ENCODE measurements at regions not wholly inside any gene's neighbourhood (a gene's known extent, or its start where the extent isn't known, plus 50 kb on each side); places are given as distances from the start of the nearest gene placed in this dataset.

DNA sequence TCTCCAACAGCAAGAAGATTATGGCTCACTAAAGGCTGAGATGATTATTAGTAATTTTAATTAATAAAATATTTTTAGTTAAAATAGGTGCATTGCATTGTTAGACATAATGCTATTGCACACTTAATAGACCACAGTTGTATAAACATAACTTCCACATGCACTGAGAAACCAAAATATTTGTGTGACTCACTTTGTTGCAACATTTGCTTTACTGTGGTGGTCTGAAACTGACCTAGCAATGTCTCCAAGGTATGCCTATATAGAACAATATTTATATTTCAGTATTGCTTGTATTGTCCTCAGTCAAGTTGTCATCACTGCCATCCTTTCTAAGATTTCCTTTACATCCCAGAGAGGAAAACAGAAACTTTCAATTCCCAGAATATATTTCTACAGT is 1215.2 kb downstream of the SI start:
- Mint-ChIP-seq H3K9me3 (peaks cover 0 to 17% (median 0%) of the 10 kb centered on the region in 11 donors), H3K4me1 (no peaks in the 10 kb centered on the region), H3K4me3 (no peak overlapping the region), H3K27ac (no peak overlapping the region), H3K36me3 (no peaks in the 10 kb centered on the region), H3K27me3 (no peaks in the 10 kb centered on the region)
- no peaks in the 10 kb centered on the region for H3K27me3 ChIP-seq (ENCODE audit: control insufficient read depth in 2 of 2, insufficient read depth in 2 of 2, low read length in 2 of 2)
- intact Hi-C loops (cut with micrococcal nuclease): no loop called here
- H3K36me3 ChIP-seq (ENCODE audit: control insufficient read depth in 2 of 3, insufficient read depth in 3 of 3, low read length in 3 of 3): no peaks in the 10 kb centered on the region
- no peaks in the 10 kb centered on the region for H3K4me1 ChIP-seq (ENCODE audit: control insufficient read depth in 2 of 2, insufficient read depth in 2 of 2, low read length in 2 of 2)
- ChIA-PET POLR2A (no interaction called here), CTCF (no interaction called here)
- H3K4me3 ChIP-seq (ENCODE audit: low read length): no peak overlapping the region
- H3K9me3 ChIP-seq (ENCODE audit: control insufficient read depth in 2 of 3, low read length in 3 of 3): no peaks in the 10 kb centered on the region
- H3K27ac ChIP-seq (ENCODE audit: low read depth, low read length): no peak overlapping the region
- ATAC-seq (no peak), DNase-seq (no peak)

GRCh38 chr3:163852233-163852632 is 1226.1 kb downstream of the SI start:
- Mint-ChIP-seq H3K36me3 (no peaks in the 10 kb centered on the region), H3K27ac (no peak overlapping the region), H3K4me1 (no peaks in the 10 kb centered on the region), H3K9me3 (peaks cover 0 to 11% (median 3%) of the 10 kb centered on the region in 11 donors), H3K4me3 (no peak overlapping the region), H3K27me3 (no peaks in the 10 kb centered on the region)
- Histone ChIP-seq H3K4me1 (ENCODE audit: control insufficient read depth in 2 of 2, insufficient read depth in 2 of 2, low read length in 2 of 2) (no peaks in the 10 kb centered on the region), H3K36me3 (ENCODE audit: control insufficient read depth in 2 of 3, insufficient read depth in 3 of 3, low read length in 3 of 3) (no peaks in the 10 kb centered on the region), H3K27me3 (ENCODE audit: control insufficient read depth in 2 of 2, insufficient read depth in 2 of 2, low read length in 2 of 2) (peaks cover 0 to 2% of the 10 kb centered on the region in 2 donors), H3K4me3 (ENCODE audit: low read length) (no peak overlapping the region), H3K9me3 (ENCODE audit: control insufficient read depth in 2 of 3, low read length in 3 of 3) (no peaks in the 10 kb centered on the region), H3K27ac (ENCODE audit: low read depth, low read length) (no peak overlapping the region)
- ChIA-PET CTCF (no interaction called here), POLR2A (no interaction called here)
- DNase-seq (no peak), ATAC-seq (no peak)
- intact Hi-C loops (cut with micrococcal nuclease): no loop called here

DNA sequence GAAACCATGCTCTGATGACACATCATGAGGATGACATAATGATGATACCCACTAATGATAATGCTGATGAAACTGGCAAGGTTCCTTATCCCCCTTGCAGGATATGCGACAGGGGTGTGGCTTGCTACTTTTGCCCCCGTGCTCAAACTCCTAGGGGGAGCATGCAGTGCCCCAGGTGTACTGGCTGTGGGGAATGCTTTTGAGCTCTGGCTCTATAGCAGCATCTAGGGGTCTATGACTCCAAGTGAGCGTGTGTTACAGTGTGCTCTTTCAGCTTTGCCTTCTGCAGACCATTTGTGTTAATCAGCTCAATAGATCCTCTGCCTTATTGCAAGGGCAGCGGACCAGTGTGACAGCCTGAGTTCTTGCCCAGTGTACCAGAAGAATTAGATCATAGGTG is 1239.5 kb downstream of the SI start:
- peaks cover 0 to 16% (median 5%) of the 10 kb centered on the region in 11 donors for H3K9me3 Mint-ChIP-seq
- DNase-seq: no peak
- intact Hi-C loops (cut with micrococcal nuclease): no loop called here
- Histone ChIP-seq H3K4me3 (ENCODE audit: low read length) (no peak overlapping the region), H3K27ac (ENCODE audit: low read depth, low read length) (no peak overlapping the region), H3K9me3 (ENCODE audit: control insufficient read depth in 2 of 3, low read length in 3 of 3) (peaks cover 0 to 4% (median 0%) of the 10 kb centered on the region in 3 experiments), H3K4me1 (ENCODE audit: control insufficient read depth in 2 of 2, insufficient read depth in 2 of 2, low read length in 2 of 2) (no peaks in the 10 kb centered on the region), H3K36me3 (ENCODE audit: control insufficient read depth in 2 of 3, insufficient read depth in 3 of 3, low read length in 3 of 3) (no peaks in the 10 kb centered on the region), H3K27me3 (ENCODE audit: control insufficient read depth in 2 of 2, insufficient read depth in 2 of 2, low read length in 2 of 2) (no peaks in the 10 kb centered on the region)
- ChIA-PET POLR2A (no interaction called here), CTCF (no interaction called here)
- H3K27ac Mint-ChIP-seq: no peak overlapping the region
- H3K27me3 Mint-ChIP-seq: no peaks in the 10 kb centered on the region
- H3K36me3 Mint-ChIP-seq: no peaks in the 10 kb centered on the region
- ATAC-seq: no peak
- no peaks in the 10 kb centered on the region for H3K4me1 Mint-ChIP-seq
- H3K4me3 Mint-ChIP-seq: no peak overlapping the region

- Histone ChIP-seq H3K9me3 (ENCODE audit: control insufficient read depth in 2 of 3, low read length in 3 of 3) (no peaks in the 10 kb centered on the region), H3K36me3 (ENCODE audit: control insufficient read depth in 2 of 3, insufficient read depth in 3 of 3, low read length in 3 of 3) (no peaks in the 10 kb centered on the region), H3K4me1 (ENCODE audit: control insufficient read depth in 2 of 2, insufficient read depth in 2 of 2, low read length in 2 of 2) (no peaks in the 10 kb centered on the region), H3K27me3 (ENCODE audit: control insufficient read depth in 2 of 2, insufficient read depth in 2 of 2, low read length in 2 of 2) (no peaks in the 10 kb centered on the region), H3K4me3 (ENCODE audit: low read length) (no peak overlapping the region), H3K27ac (ENCODE audit: low read depth, low read length) (no peak overlapping the region)
- CTCF ChIA-PET: no interaction called here
- Mint-ChIP-seq H3K27me3 (no peaks in the 10 kb centered on the region), H3K9me3 (peaks cover 0 to 14% (median 5%) of the 10 kb centered on the region in 11 donors), H3K27ac (no peak overlapping the region), H3K36me3 (no peaks in the 10 kb centered on the region), H3K4me1 (no peaks in the 10 kb centered on the region), H3K4me3 (no peak overlapping the region)
- POLR2A ChIA-PET: no interaction called here
- ATAC-seq (no peak), DNase-seq (no peak)
- intact Hi-C loops (cut with micrococcal nuclease): no loop called here
Measured at GRCh38 chr3:163832547-163832946, 1245.7 kb downstream of the SI start.

- Histone ChIP-seq H3K36me3 (ENCODE audit: control insufficient read depth in 2 of 3, insufficient read depth in 3 of 3, low read length in 3 of 3) (no peaks in the 10 kb centered on the region), H3K4me3 (ENCODE audit: low read length) (no peak overlapping the region), H3K27ac (ENCODE audit: low read depth, low read length) (no peak overlapping the region), H3K27me3 (ENCODE audit: control insufficient read depth in 2 of 2, insufficient read depth in 2 of 2, low read length in 2 of 2) (no peaks in the 10 kb centered on the region), H3K9me3 (ENCODE audit: control insufficient read depth in 2 of 3, low read length in 3 of 3) (no peaks in the 10 kb centered on the region), H3K4me1 (ENCODE audit: control insufficient read depth in 2 of 2, insufficient read depth in 2 of 2, low read length in 2 of 2) (no peaks in the 10 kb centered on the region)
- ATAC-seq (no peak), DNase-seq (no peak)
- intact Hi-C loops (cut with micrococcal nuclease): no loop called here
- no peak overlapping the region for H3K4me3 Mint-ChIP-seq
- POLR2A ChIA-PET: no interaction called here
- CTCF ChIA-PET: no interaction called here
- no peaks in the 10 kb centered on the region for H3K36me3 Mint-ChIP-seq
- H3K4me1 Mint-ChIP-seq: no peaks in the 10 kb centered on the region
- H3K9me3 Mint-ChIP-seq: peaks cover 0 to 15% (median 3%) of the 10 kb centered on the region in 11 donors
- H3K27me3 Mint-ChIP-seq: no peaks in the 10 kb centered on the region
- H3K27ac Mint-ChIP-seq: no peak overlapping the region
Measured at GRCh38 chr3:163821841-163822240, 1256.5 kb downstream of the SI start.

DNA sequence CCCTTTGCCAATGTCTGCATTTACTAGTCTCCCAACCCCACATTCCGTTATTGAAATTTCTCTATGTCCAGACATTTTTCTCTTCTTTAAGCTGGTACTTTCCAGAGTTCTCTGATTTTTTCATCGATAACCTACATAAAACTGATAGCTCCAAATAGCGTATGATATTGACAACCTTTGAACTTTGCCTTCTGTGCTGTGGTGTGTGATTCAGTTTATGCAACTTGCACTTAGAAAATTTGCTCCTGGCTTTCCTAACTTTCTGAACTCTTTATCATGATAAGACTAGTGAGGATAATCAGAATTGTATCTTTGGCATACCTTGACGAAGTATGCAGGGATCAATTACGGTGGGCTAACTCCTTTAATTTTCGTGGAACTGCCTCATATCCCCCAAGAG is 1261.3 kb downstream of the SI start:
- Mint-ChIP-seq H3K4me3 (no peak overlapping the region), H3K27ac (no peak overlapping the region), H3K27me3 (no peaks in the 10 kb centered on the region), H3K4me1 (no peaks in the 10 kb centered on the region), H3K9me3 (peaks cover 0 to 15% (median 6%) of the 10 kb centered on the region in 11 donors), H3K36me3 (no peaks in the 10 kb centered on the region)
- CTCF ChIA-PET: no interaction called here
- H3K9me3 ChIP-seq (ENCODE audit: control insufficient read depth in 2 of 3, low read length in 3 of 3): no peaks in the 10 kb centered on the region
- H3K4me1 ChIP-seq (ENCODE audit: control insufficient read depth in 2 of 2, insufficient read depth in 2 of 2, low read length in 2 of 2): no peaks in the 10 kb centered on the region
- ATAC-seq: no peak
- no peaks in the 10 kb centered on the region for H3K27me3 ChIP-seq (ENCODE audit: control insufficient read depth in 2 of 2, insufficient read depth in 2 of 2, low read length in 2 of 2)
- no peak for DNase-seq
- no peak overlapping the region for H3K4me3 ChIP-seq (ENCODE audit: low read length)
- POLR2A ChIA-PET: no interaction called here
- intact Hi-C loops (cut with micrococcal nuclease): no loop called here
- H3K27ac ChIP-seq (ENCODE audit: low read depth, low read length): no peak overlapping the region
- H3K36me3 ChIP-seq (ENCODE audit: control insufficient read depth in 2 of 3, insufficient read depth in 3 of 3, low read length in 3 of 3): no peaks in the 10 kb centered on the region

DNA sequence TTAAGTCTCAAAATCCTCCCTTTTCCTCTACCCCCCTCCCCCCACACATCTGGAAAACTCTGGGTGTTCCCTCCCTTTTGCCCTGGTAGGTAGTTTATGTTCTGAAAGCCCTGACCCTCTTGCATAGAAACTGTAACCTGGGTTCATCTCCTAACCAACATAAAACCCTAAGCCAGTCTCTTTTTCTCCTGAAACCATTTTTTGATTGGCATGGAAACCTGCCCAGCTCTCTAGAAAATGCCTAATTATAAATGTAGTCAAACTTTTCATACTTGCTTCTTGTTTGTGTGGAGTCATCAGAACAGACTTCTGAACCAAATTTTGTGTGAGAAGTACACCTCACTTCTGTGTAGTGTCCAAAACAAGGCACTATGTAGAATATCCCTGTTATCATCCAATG is 1264.4 kb downstream of the SI start:
- CTCF ChIA-PET: no interaction called here
- H3K36me3 ChIP-seq (ENCODE audit: control insufficient read depth in 2 of 3, insufficient read depth in 3 of 3, low read length in 3 of 3): no peaks in the 10 kb centered on the region

More for the DNA sequence above, 1264.4 kb downstream of the SI start:
- intact Hi-C loops (cut with micrococcal nuclease): no loop called here
- Mint-ChIP-seq H3K4me1 (no peaks in the 10 kb centered on the region), H3K4me3 (no peak overlapping the region), H3K27ac (no peak overlapping the region), H3K9me3 (peaks cover 0 to 15% (median 5%) of the 10 kb centered on the region in 11 donors), H3K27me3 (no peaks in the 10 kb centered on the region), H3K36me3 (no peaks in the 10 kb centered on the region)
- no peaks in the 10 kb centered on the region for H3K27me3 ChIP-seq (ENCODE audit: control insufficient read depth in 2 of 2, insufficient read depth in 2 of 2, low read length in 2 of 2)
- H3K4me3 ChIP-seq (ENCODE audit: low read length): no peak overlapping the region
- H3K9me3 ChIP-seq (ENCODE audit: control insufficient read depth in 2 of 3, low read length in 3 of 3): no peaks in the 10 kb centered on the region
- ATAC-seq: no peak
- POLR2A ChIA-PET: no interaction called here
- H3K4me1 ChIP-seq (ENCODE audit: control insufficient read depth in 2 of 2, insufficient read depth in 2 of 2, low read length in 2 of 2): no peaks in the 10 kb centered on the region
- H3K27ac ChIP-seq (ENCODE audit: low read depth, low read length): no peak overlapping the region
- DNase-seq: no peak

All from naive thymus-derived CD4-positive, alpha-beta T cell (primary cell).